AG04450 (cell line): ENCODE measurements at regions not wholly inside any gene's neighbourhood (a gene's known extent, or its start where the extent isn't known, plus 50 kb on each side); places are given as distances from the start of the nearest gene placed in this dataset.

Source experiments
- CTCF ChIA-PET: fragments of 300-600, 350-600 bp; formaldehyde crosslinking; extraction: SDS; loops from one replicate; lab custom pipeline; 2022; ENCODE audit warnings: antibody characterized with exemption, inconsistent platforms; lab: Charles Lee
- POLR2A ChIA-PET: fragments of 350-600 bp; formaldehyde crosslinking; extraction: SDS; loops from one replicate; lab custom pipeline; 2021; ENCODE audit warnings: antibody characterized with exemption, inconsistent platforms; lab: Yijun Ruan, JAX
- DNase-seq: peaks from one replicate; pipeline ENCODE4 v3.0.0-alpha.2; 2011; ENCODE audit warnings: low read depth, low spot score
- H3K27ac ChIP-seq: one replicate; pipeline ENCODE4 v1.5.1; 2012; ENCODE audit warnings: low read depth, low read length, control low read depth
- H3K27me3 ChIP-seq: one replicate; pipeline ENCODE4 v1.6.0; 2012; ENCODE audit warnings: low read length; ENCODE audit not compliant: control insufficient read depth, insufficient read depth
- H3K4me3 ChIP-seq: 2 replicates; pipeline ENCODE4 v1.5.1; 2011; ENCODE audit warnings: mild to moderate bottlenecking, low read depth, low read length, control low read depth
- H3K9me3 ChIP-seq: 2 replicates; pipeline ENCODE4 v1.5.1; 2012; ENCODE audit warnings: low read length; ENCODE audit not compliant: control insufficient read depth, insufficient read depth
- TF ChIP-seq, protein P1 (sequence below): IDR thresholded peaks from 2 replicates; pipeline ENCODE4 v1.5.1; 2011; ENCODE audit warnings: low read depth, low read length, control low read depth, inconsistent platforms

DNA sequence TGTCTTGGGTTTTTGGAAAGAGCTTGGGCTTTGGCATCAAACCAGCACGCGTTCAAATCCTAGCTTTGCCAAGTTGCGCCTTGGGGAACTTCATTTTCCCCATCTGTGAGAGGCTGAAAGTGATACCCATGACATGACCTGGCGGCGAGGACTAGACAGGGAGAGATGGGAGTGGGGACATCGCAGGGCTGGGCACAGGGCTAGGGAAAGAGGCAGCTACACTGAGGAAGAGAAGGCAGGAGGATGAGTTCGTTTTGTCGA is 202.9 kb downstream of the IRF8 start:
- no peak overlapping the region for H3K4me3 ChIP-seq
- peaks cover 3% of the 10 kb centered on the region for H3K27me3 ChIP-seq
- CTCF ChIA-PET = no interaction called here
- TF ChIP-seq, protein P1, sequence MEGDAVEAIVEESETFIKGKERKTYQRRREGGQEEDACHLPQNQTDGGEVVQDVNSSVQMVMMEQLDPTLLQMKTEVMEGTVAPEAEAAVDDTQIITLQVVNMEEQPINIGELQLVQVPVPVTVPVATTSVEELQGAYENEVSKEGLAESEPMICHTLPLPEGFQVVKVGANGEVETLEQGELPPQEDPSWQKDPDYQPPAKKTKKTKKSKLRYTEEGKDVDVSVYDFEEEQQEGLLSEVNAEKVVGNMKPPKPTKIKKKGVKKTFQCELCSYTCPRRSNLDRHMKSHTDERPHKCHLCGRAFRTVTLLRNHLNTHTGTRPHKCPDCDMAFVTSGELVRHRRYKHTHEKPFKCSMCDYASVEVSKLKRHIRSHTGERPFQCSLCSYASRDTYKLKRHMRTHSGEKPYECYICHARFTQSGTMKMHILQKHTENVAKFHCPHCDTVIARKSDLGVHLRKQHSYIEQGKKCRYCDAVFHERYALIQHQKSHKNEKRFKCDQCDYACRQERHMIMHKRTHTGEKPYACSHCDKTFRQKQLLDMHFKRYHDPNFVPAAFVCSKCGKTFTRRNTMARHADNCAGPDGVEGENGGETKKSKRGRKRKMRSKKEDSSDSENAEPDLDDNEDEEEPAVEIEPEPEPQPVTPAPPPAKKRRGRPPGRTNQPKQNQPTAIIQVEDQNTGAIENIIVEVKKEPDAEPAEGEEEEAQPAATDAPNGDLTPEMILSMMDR = no peak
- H3K9me3 ChIP-seq = no peaks in the 10 kb centered on the region; the same call in 1 of the 2 replicates
- no peak for DNase-seq
- H3K27ac ChIP-seq = no peak overlapping the region
- POLR2A ChIA-PET = no interaction called here

DNA sequence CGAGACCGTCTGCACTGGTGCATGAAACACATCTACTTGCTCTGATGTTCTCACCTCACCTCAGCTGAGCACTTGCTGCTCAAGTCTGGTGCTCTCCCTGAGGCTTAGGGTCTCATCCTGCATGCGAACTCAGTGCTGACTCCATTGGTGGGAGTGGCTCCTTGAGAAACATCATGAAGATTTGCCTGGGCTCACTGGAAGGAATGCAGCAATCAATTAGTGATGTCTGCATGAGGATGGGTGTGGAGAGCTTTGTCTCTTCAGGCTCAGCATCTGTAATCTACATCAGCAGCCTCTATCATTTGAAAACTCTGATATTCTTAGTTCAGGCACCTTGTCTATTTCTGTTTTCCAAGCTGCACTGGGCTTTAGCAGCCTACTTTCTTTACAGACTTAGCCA is 204.4 kb downstream of the IRF8 start:
- Histone ChIP-seq H3K27me3 (peaks cover 3% of the 10 kb centered on the region), H3K9me3 (no peaks in the 10 kb centered on the region; the same call in 1 of the 2 replicates), H3K4me3 (no peak overlapping the region), H3K27ac (no peak overlapping the region)
- TF ChIP-seq, protein P1 = no peak
- DNase-seq = no peak
- ChIA-PET CTCF (no interaction called here), POLR2A (no interaction called here)

DNA sequence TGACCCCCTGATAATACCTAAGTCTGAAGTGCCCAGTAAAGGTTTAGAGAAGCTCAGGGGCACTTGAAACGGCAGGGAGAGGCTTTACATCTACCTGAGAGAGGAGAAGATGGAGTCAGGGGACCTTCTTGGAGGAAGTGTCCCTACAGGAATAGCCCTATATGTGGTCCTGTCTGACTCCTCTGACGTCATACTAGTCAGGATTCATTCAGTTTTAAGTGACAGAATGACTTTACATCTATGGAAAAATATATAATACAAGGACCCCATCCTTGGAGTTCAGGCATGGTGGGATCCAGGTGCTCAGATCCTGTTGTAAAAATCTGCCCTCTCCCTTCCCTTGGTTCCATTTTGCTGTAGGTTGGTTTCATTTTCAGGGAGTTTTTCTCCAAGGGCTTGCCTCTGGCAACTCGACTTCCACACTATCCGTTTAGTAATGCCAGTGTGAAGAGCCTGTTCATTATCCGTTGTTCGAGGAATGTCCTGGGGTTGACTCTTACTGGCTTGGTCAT is 205.6 kb downstream of the IRF8 start:
- peaks cover 3% of the 10 kb centered on the region for H3K27me3 ChIP-seq
- ChIA-PET CTCF (no interaction called here), POLR2A (no interaction called here)
- H3K27ac ChIP-seq = no peak overlapping the region
- TF ChIP-seq, protein P1 = no peak
- no peak overlapping the region for H3K4me3 ChIP-seq
- no peaks in the 10 kb centered on the region; the same call in 1 of the 2 replicates for H3K9me3 ChIP-seq
- no peak for DNase-seq

DNA sequence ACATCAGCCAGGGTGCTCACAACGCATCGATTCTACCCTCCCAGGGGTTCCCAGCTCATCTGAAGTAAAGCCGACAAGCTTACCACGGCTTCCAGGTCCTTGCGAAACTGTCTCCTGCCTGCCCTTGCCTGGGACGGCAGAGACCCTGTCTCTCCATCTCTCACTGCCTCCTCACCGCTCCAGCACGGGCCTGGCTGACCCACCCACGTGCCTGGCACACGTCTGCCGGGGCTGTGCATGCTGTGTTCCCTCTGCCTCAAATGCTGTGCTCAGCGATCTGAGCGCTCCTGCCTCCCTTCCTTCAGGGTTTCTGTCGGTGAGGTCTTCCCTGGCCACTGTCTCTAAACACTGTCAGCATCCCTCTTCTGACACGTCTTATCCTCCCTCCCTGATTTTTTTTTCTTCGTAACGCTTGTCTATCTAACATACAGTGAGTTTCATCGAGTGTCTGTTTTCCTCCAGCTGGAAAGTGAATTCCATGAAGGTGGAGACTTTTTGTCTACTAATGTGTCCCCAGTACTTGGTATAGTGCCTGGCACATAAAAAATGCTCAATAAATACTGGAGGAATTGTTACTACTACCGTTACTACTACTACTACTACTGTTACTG is 208.4 kb downstream of the IRF8 start:
- no peak overlapping the region for H3K27ac ChIP-seq
- H3K4me3 ChIP-seq = no peak overlapping the region
- no peak for DNase-seq
- POLR2A ChIA-PET = no interaction called here
- H3K9me3 ChIP-seq = no peaks in the 10 kb centered on the region; the same call in 1 of the 2 replicates
- CTCF ChIA-PET = no interaction called here
- TF ChIP-seq, protein P1 = no peak
- H3K27me3 ChIP-seq = peaks cover 7% of the 10 kb centered on the region

DNA sequence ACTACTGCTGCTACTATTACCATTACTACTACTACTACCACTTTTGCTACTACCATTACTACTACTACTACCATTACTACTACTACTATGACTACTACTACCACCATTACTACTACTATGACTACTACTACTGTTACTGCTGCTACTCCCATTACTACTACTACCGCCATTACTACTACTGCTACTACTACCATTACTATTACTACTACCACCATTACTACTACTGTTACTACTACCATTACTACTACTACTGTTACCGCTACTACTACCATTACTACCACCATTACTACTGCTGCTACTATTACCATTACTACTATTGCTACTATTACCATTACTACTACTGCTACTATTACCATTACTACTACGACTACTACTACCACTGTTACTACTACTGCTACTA is 209.1 kb downstream of the IRF8 start:
- CTCF ChIA-PET = no interaction called here
- TF ChIP-seq, protein P1 = no peak
- no peak overlapping the region for H3K27ac ChIP-seq

More for the DNA sequence above, 209.1 kb downstream of the IRF8 start:
- no peak overlapping the region for H3K4me3 ChIP-seq
- POLR2A ChIA-PET = no interaction called here
- no peak for DNase-seq
- no peaks in the 10 kb centered on the region; the same call in 1 of the 2 replicates for H3K9me3 ChIP-seq
- H3K27me3 ChIP-seq = peaks cover 7% of the 10 kb centered on the region
